ENCODE measurements at regions not wholly inside any gene's neighbourhood (a gene's known extent, or its start where the extent isn't known, plus 50 kb on each side); places are given as distances from the start of the nearest gene placed in this dataset.

- no peak overlapping the region for H3K4me3 ChIP-seq (ENCODE audit: low read depth in 1 of 2, low read length in 2 of 2)
- no peaks in the 10 kb centered on the region for H3K9me3 ChIP-seq (ENCODE audit: control insufficient read depth in 1 of 2, low read length in 2 of 2)
- H3K36me3 ChIP-seq (ENCODE audit: control insufficient read depth in 1 of 2, insufficient read depth in 2 of 2, low read length in 2 of 2): no peaks in the 10 kb centered on the region
Observed at GRCh38 chr6:94227741-94228140, 808.4 kb upstream of the EPHA7 start.

GRCh38 chr6:94217836-94218235 is 798.5 kb upstream of the EPHA7 start:
- no peak overlapping the region for H3K4me3 ChIP-seq (ENCODE audit: low read depth in 1 of 2, low read length in 2 of 2)
- no peaks in the 10 kb centered on the region for H3K9me3 ChIP-seq (ENCODE audit: control insufficient read depth in 1 of 2, low read length in 2 of 2)
- no peaks in the 10 kb centered on the region for H3K4me1 ChIP-seq (ENCODE audit: control insufficient read depth in 1 of 2, insufficient read depth in 2 of 2, low read length in 2 of 2)
- no peaks in the 10 kb centered on the region for H3K27me3 ChIP-seq (ENCODE audit: low read depth, low read length)
- H3K36me3 ChIP-seq (ENCODE audit: control insufficient read depth in 1 of 2, insufficient read depth in 2 of 2, low read length in 2 of 2): no peaks in the 10 kb centered on the region
- no peak overlapping the region for H3K27ac ChIP-seq (ENCODE audit: low read length)

More at GRCh38 chr6:94227741-94228140, 808.4 kb upstream of the EPHA7 start:
- Histone ChIP-seq H3K27ac (ENCODE audit: low read length) (no peak overlapping the region), H3K4me1 (ENCODE audit: control insufficient read depth in 1 of 2, insufficient read depth in 2 of 2, low read length in 2 of 2) (no peaks in the 10 kb centered on the region), H3K27me3 (ENCODE audit: low read depth, low read length) (no peaks in the 10 kb centered on the region)

- Histone ChIP-seq H3K36me3 (ENCODE audit: control insufficient read depth in 1 of 2, insufficient read depth in 2 of 2, low read length in 2 of 2) (no peaks in the 10 kb centered on the region), H3K27ac (ENCODE audit: low read length) (no peak overlapping the region), H3K27me3 (ENCODE audit: low read depth, low read length) (no peaks in the 10 kb centered on the region), H3K9me3 (ENCODE audit: control insufficient read depth in 1 of 2, low read length in 2 of 2) (no peaks in the 10 kb centered on the region), H3K4me3 (ENCODE audit: low read depth in 1 of 2, low read length in 2 of 2) (no peak overlapping the region), H3K4me1 (ENCODE audit: control insufficient read depth in 1 of 2, insufficient read depth in 2 of 2, low read length in 2 of 2) (no peaks in the 10 kb centered on the region)
Observed at GRCh38 chr6:94215552-94215951, 796.2 kb upstream of the EPHA7 start.

- H3K9me3 ChIP-seq (ENCODE audit: control insufficient read depth in 1 of 2, low read length in 2 of 2): no peaks in the 10 kb centered on the region
- no peak overlapping the region for H3K27ac ChIP-seq (ENCODE audit: low read length)
- no peaks in the 10 kb centered on the region for H3K36me3 ChIP-seq (ENCODE audit: control insufficient read depth in 1 of 2, insufficient read depth in 2 of 2, low read length in 2 of 2)
- no peak overlapping the region for H3K4me3 ChIP-seq (ENCODE audit: low read depth in 1 of 2, low read length in 2 of 2)
- no peaks in the 10 kb centered on the region for H3K4me1 ChIP-seq (ENCODE audit: control insufficient read depth in 1 of 2, insufficient read depth in 2 of 2, low read length in 2 of 2)
- H3K27me3 ChIP-seq (ENCODE audit: low read depth, low read length): no peaks in the 10 kb centered on the region
Observed at GRCh38 chr6:94213226-94213625, 793.9 kb upstream of the EPHA7 start.

GRCh38 chr6:94196891-94197290 is 777.5 kb upstream of the EPHA7 start:
- H3K9me3 ChIP-seq (ENCODE audit: control insufficient read depth in 1 of 2, low read length in 2 of 2): no peaks in the 10 kb centered on the region

GRCh38 chr6:94190030-94190429 is 770.7 kb upstream of the EPHA7 start:
- Histone ChIP-seq H3K4me1 (ENCODE audit: control insufficient read depth in 1 of 2, insufficient read depth in 2 of 2, low read length in 2 of 2) (no peaks in the 10 kb centered on the region), H3K4me3 (ENCODE audit: low read depth in 1 of 2, low read length in 2 of 2) (no peak overlapping the region), H3K9me3 (ENCODE audit: control insufficient read depth in 1 of 2, low read length in 2 of 2) (peaks cover 0 to 2% of the 10 kb centered on the region in 2 donors), H3K36me3 (ENCODE audit: control insufficient read depth in 1 of 2, insufficient read depth in 2 of 2, low read length in 2 of 2) (no peaks in the 10 kb centered on the region), H3K27ac (ENCODE audit: low read length) (no peak overlapping the region), H3K27me3 (ENCODE audit: low read depth, low read length) (no peaks in the 10 kb centered on the region)

More at GRCh38 chr6:94196891-94197290, 777.5 kb upstream of the EPHA7 start:
- Histone ChIP-seq H3K27ac (ENCODE audit: low read length) (no peak overlapping the region), H3K27me3 (ENCODE audit: low read depth, low read length) (no peaks in the 10 kb centered on the region), H3K4me1 (ENCODE audit: control insufficient read depth in 1 of 2, insufficient read depth in 2 of 2, low read length in 2 of 2) (no peaks in the 10 kb centered on the region), H3K4me3 (ENCODE audit: low read depth in 1 of 2, low read length in 2 of 2) (no peak overlapping the region), H3K36me3 (ENCODE audit: control insufficient read depth in 1 of 2, insufficient read depth in 2 of 2, low read length in 2 of 2) (no peaks in the 10 kb centered on the region)

GRCh38 chr6:94184666-94185464 is 765.5 kb upstream of the EPHA7 start:
- Histone ChIP-seq H3K4me1 (ENCODE audit: control insufficient read depth in 1 of 2, insufficient read depth in 2 of 2, low read length in 2 of 2) (no peaks in the 10 kb centered on the region), H3K4me3 (ENCODE audit: low read depth in 1 of 2, low read length in 2 of 2) (no peak overlapping the region), H3K36me3 (ENCODE audit: control insufficient read depth in 1 of 2, insufficient read depth in 2 of 2, low read length in 2 of 2) (no peaks in the 10 kb centered on the region), H3K27ac (ENCODE audit: low read length) (no peak overlapping the region), H3K27me3 (ENCODE audit: low read depth, low read length) (no peaks in the 10 kb centered on the region), H3K9me3 (ENCODE audit: control insufficient read depth in 1 of 2, low read length in 2 of 2) (peaks cover 0 to 6% of the 10 kb centered on the region in 2 donors)

- no peak overlapping the region for H3K27ac ChIP-seq (ENCODE audit: low read length)
- H3K36me3 ChIP-seq (ENCODE audit: control insufficient read depth in 1 of 2, insufficient read depth in 2 of 2, low read length in 2 of 2): no peaks in the 10 kb centered on the region
- no peaks in the 10 kb centered on the region for H3K27me3 ChIP-seq (ENCODE audit: low read depth, low read length)
- H3K4me1 ChIP-seq (ENCODE audit: control insufficient read depth in 1 of 2, insufficient read depth in 2 of 2, low read length in 2 of 2): no peaks in the 10 kb centered on the region
- no peaks in the 10 kb centered on the region for H3K9me3 ChIP-seq (ENCODE audit: control insufficient read depth in 1 of 2, low read length in 2 of 2)
- H3K4me3 ChIP-seq (ENCODE audit: low read depth in 1 of 2, low read length in 2 of 2): no peak overlapping the region
Observed at GRCh38 chr6:94177429-94177828, 758.1 kb upstream of the EPHA7 start.

GRCh38 chr6:94175465-94175864 is 756.1 kb upstream of the EPHA7 start:
- Histone ChIP-seq H3K36me3 (ENCODE audit: control insufficient read depth in 1 of 2, insufficient read depth in 2 of 2, low read length in 2 of 2) (no peaks in the 10 kb centered on the region), H3K4me1 (ENCODE audit: control insufficient read depth in 1 of 2, insufficient read depth in 2 of 2, low read length in 2 of 2) (no peaks in the 10 kb centered on the region), H3K27ac (ENCODE audit: low read length) (no peak overlapping the region), H3K4me3 (ENCODE audit: low read depth in 1 of 2, low read length in 2 of 2) (no peak overlapping the region), H3K27me3 (ENCODE audit: low read depth, low read length) (no peaks in the 10 kb centered on the region), H3K9me3 (ENCODE audit: control insufficient read depth in 1 of 2, low read length in 2 of 2) (no peaks in the 10 kb centered on the region)

GRCh38 chr6:94163877-94164276 is 744.5 kb upstream of the EPHA7 start:
- Histone ChIP-seq H3K4me3 (ENCODE audit: low read depth in 1 of 2, low read length in 2 of 2) (no peak overlapping the region), H3K36me3 (ENCODE audit: control insufficient read depth in 1 of 2, insufficient read depth in 2 of 2, low read length in 2 of 2) (no peaks in the 10 kb centered on the region), H3K9me3 (ENCODE audit: control insufficient read depth in 1 of 2, low read length in 2 of 2) (no peaks in the 10 kb centered on the region), H3K27me3 (ENCODE audit: low read depth, low read length) (no peaks in the 10 kb centered on the region), H3K27ac (ENCODE audit: low read length) (no peak overlapping the region), H3K4me1 (ENCODE audit: control insufficient read depth in 1 of 2, insufficient read depth in 2 of 2, low read length in 2 of 2) (no peaks in the 10 kb centered on the region)

- no peak overlapping the region for H3K4me3 ChIP-seq (ENCODE audit: low read depth in 1 of 2, low read length in 2 of 2)
- H3K9me3 ChIP-seq (ENCODE audit: control insufficient read depth in 1 of 2, low read length in 2 of 2): no peaks in the 10 kb centered on the region
- no peaks in the 10 kb centered on the region for H3K27me3 ChIP-seq (ENCODE audit: low read depth, low read length)
- H3K36me3 ChIP-seq (ENCODE audit: control insufficient read depth in 1 of 2, insufficient read depth in 2 of 2, low read length in 2 of 2): no peaks in the 10 kb centered on the region
- no peaks in the 10 kb centered on the region for H3K4me1 ChIP-seq (ENCODE audit: control insufficient read depth in 1 of 2, insufficient read depth in 2 of 2, low read length in 2 of 2)
- H3K27ac ChIP-seq (ENCODE audit: low read length): no peak overlapping the region
Observed at GRCh38 chr6:94150886-94151285, 731.5 kb upstream of the EPHA7 start.

- H3K4me1 ChIP-seq (ENCODE audit: control insufficient read depth in 1 of 2, insufficient read depth in 2 of 2, low read length in 2 of 2): no peaks in the 10 kb centered on the region
- H3K4me3 ChIP-seq (ENCODE audit: low read depth in 1 of 2, low read length in 2 of 2): no peak overlapping the region
- no peak overlapping the region for H3K27ac ChIP-seq (ENCODE audit: low read length)
- no peaks in the 10 kb centered on the region for H3K27me3 ChIP-seq (ENCODE audit: low read depth, low read length)
- H3K9me3 ChIP-seq (ENCODE audit: control insufficient read depth in 1 of 2, low read length in 2 of 2): no peaks in the 10 kb centered on the region
- no peaks in the 10 kb centered on the region for H3K36me3 ChIP-seq (ENCODE audit: control insufficient read depth in 1 of 2, insufficient read depth in 2 of 2, low read length in 2 of 2)
Observed at GRCh38 chr6:94144807-94145206, 725.4 kb upstream of the EPHA7 start.
